ENCODE measurements at regions not wholly inside any gene's neighbourhood (a gene's known extent, or its start where the extent isn't known, plus 50 kb on each side); places are given as distances from the start of the nearest gene placed in this dataset.

- intact Hi-C loops (cut with DNase I): no loop called here
- Histone ChIP-seq H3K4me3 (no peak overlapping the region), H3K36me3 (ENCODE audit: insufficient read depth in 1 of 2, low read depth in 1 of 2) (peaks cover 0 to 85% of the 10 kb centered on the region in 2 donors), H3K27ac (no peak overlapping the region), H3K9me3 (no peaks in the 10 kb centered on the region), H3K27me3 (ENCODE audit: insufficient read depth in 3 of 3, low read length in 2 of 3) (no peaks in the 10 kb centered on the region), H3K4me1 (no peaks in the 10 kb centered on the region)
- ATAC-seq: no peak
- no peak for DNase-seq
- TF ChIP-seq, protein P1, sequence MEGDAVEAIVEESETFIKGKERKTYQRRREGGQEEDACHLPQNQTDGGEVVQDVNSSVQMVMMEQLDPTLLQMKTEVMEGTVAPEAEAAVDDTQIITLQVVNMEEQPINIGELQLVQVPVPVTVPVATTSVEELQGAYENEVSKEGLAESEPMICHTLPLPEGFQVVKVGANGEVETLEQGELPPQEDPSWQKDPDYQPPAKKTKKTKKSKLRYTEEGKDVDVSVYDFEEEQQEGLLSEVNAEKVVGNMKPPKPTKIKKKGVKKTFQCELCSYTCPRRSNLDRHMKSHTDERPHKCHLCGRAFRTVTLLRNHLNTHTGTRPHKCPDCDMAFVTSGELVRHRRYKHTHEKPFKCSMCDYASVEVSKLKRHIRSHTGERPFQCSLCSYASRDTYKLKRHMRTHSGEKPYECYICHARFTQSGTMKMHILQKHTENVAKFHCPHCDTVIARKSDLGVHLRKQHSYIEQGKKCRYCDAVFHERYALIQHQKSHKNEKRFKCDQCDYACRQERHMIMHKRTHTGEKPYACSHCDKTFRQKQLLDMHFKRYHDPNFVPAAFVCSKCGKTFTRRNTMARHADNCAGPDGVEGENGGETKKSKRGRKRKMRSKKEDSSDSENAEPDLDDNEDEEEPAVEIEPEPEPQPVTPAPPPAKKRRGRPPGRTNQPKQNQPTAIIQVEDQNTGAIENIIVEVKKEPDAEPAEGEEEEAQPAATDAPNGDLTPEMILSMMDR (IDR thresholded peaks at IDR 0.05): no peak
- 79 to 93% (median 79%) methylated on average over 3 of the region's 3 CpGs for WGBS, 3 donors
These were observed 51.5 kb upstream of the RPS13 start for GRCh38 chr11:17129003-17129402.

Data from psoas muscle (tissue), 7 donors.